ENCODE measurements at regions not wholly inside any gene's neighbourhood (a gene's known extent, or its start where the extent isn't known, plus 50 kb on each side); places are given as distances from the start of the nearest gene placed in this dataset.

DNA sequence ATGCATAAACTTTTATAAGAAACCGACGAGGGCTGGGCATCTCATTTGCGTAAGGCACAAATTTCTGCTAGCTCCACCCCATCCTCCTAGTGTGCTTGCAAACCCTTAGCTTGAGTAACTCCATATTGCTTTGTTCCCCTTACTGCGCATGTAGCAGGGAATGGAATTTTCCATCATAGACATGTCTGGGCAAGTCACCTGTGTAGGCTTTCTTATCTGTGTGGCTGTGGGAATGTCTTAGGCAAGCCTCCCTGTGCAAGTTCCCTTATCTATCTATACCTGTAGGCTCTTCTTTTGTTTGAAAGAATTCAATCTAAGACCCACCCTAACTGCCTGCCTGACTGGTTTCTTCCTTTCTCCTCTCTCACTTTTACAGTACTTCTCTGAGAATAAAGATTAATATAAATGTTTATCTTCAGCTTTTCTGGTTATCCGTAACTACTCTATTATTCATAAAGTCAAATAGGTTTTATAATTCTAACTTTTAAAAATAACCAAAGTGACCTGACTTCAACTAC lies 217.6 kb upstream of the FIGN start:
- no peaks in the 10 kb centered on the region for H3K79me2 ChIP-seq (ENCODE audit: control insufficient read depth, insufficient read depth, low read length)
- H3K4me3 ChIP-seq (ENCODE audit: control insufficient read depth in 2 of 3, extremely low read depth in 1 of 3, insufficient read depth in 2 of 3, low read depth in 1 of 3, low read length in 3 of 3): no peak overlapping the region
- no peaks in the 10 kb centered on the region for H4K20me1 ChIP-seq (ENCODE audit: control insufficient read depth, extremely low read depth, insufficient read depth, low read length)
- dilution Hi-C loops (cut with MboI; ENCODE audit: extremely low pct_ligation_motif_present, low sequenced_read_pairs): no loop called here
- no peaks in the 10 kb centered on the region for H3K9me3 ChIP-seq (ENCODE audit: control insufficient read depth, low read depth, low read length)
- H3K4me2 ChIP-seq (ENCODE audit: control insufficient read depth, extremely low read depth, insufficient read depth, low read depth, low read length): no peak overlapping the region
- DNase-seq (ENCODE audit: low read depth, low spot score): peak; percentile 9
- no peaks in the 10 kb centered on the region for H3K36me3 ChIP-seq (ENCODE audit: control insufficient read depth in 2 of 2, extremely low read depth in 1 of 2, insufficient read depth in 2 of 2, low read length in 2 of 2)
- no peak overlapping the region for H3K9ac ChIP-seq (ENCODE audit: control insufficient read depth, extremely low read depth, insufficient read depth, low read length)
- H3K4me1 ChIP-seq (ENCODE audit: control insufficient read depth, extremely low read depth, insufficient read depth, low read length): no peaks in the 10 kb centered on the region
- no peaks in the 10 kb centered on the region for H3K9me1 ChIP-seq (ENCODE audit: control insufficient read depth, extremely low read depth, insufficient read depth, low read length)
- TF ChIP-seq EZH2 (IDR thresholded peaks at IDR 0.05; ENCODE audit: low read length): no peak
- TF ChIP-seq CTCF (optimal IDR thresholded peaks at IDR 0.05 in 1 of 3, IDR thresholded peaks at IDR 0.05 in 1 of 3, conservative IDR thresholded peaks at IDR 0.05 in 1 of 3; ENCODE audit: extremely low read depth in 1 of 3, insufficient read depth in 2 of 3, low read length in 3 of 3): no peak
- no peak overlapping the region for H2AFZ ChIP-seq (ENCODE audit: control insufficient read depth, low read length)
- no peaks in the 10 kb centered on the region for H3K27me3 ChIP-seq (ENCODE audit: control insufficient read depth, extremely low read depth, insufficient read depth, low read length)
- H3K27ac ChIP-seq (ENCODE audit: control insufficient read depth, insufficient read depth, low read length): no peak overlapping the region
- FAIRE-seq: no peak

- no peaks in the 10 kb centered on the region for H3K27me3 ChIP-seq (ENCODE audit: control insufficient read depth, extremely low read depth, insufficient read depth, low read length)
- dilution Hi-C loops (cut with MboI; ENCODE audit: extremely low pct_ligation_motif_present, low sequenced_read_pairs): no loop called here
- no peaks in the 10 kb centered on the region for H3K36me3 ChIP-seq (ENCODE audit: control insufficient read depth in 2 of 2, extremely low read depth in 1 of 2, insufficient read depth in 2 of 2, low read length in 2 of 2)
- no peak overlapping the region for H3K9ac ChIP-seq (ENCODE audit: control insufficient read depth, extremely low read depth, insufficient read depth, low read length)
- H3K27ac ChIP-seq (ENCODE audit: control insufficient read depth, insufficient read depth, low read length): no peak overlapping the region
- TF ChIP-seq EZH2 (IDR thresholded peaks at IDR 0.05; ENCODE audit: low read length) (no peak), CTCF (optimal IDR thresholded peaks at IDR 0.05 in 1 of 3, IDR thresholded peaks at IDR 0.05 in 1 of 3, conservative IDR thresholded peaks at IDR 0.05 in 1 of 3; ENCODE audit: extremely low read depth in 1 of 3, insufficient read depth in 2 of 3, low read length in 3 of 3) (no peak)
- no peak overlapping the region for H2AFZ ChIP-seq (ENCODE audit: control insufficient read depth, low read length)
- H3K9me3 ChIP-seq (ENCODE audit: control insufficient read depth, low read depth, low read length): no peaks in the 10 kb centered on the region
- FAIRE-seq (no peak), DNase-seq (ENCODE audit: low read depth, low spot score) (no peak)
- no peaks in the 10 kb centered on the region for H3K79me2 ChIP-seq (ENCODE audit: control insufficient read depth, insufficient read depth, low read length)
- no peak overlapping the region for H3K4me2 ChIP-seq (ENCODE audit: control insufficient read depth, extremely low read depth, insufficient read depth, low read depth, low read length)
- H3K4me3 ChIP-seq (ENCODE audit: control insufficient read depth in 2 of 3, extremely low read depth in 1 of 3, insufficient read depth in 2 of 3, low read depth in 1 of 3, low read length in 3 of 3): no peak overlapping the region
- H4K20me1 ChIP-seq (ENCODE audit: control insufficient read depth, extremely low read depth, insufficient read depth, low read length): no peaks in the 10 kb centered on the region
- no peaks in the 10 kb centered on the region for H3K9me1 ChIP-seq (ENCODE audit: control insufficient read depth, extremely low read depth, insufficient read depth, low read length)
- H3K4me1 ChIP-seq (ENCODE audit: control insufficient read depth, extremely low read depth, insufficient read depth, low read length): no peaks in the 10 kb centered on the region
Observed at GRCh38 chr2:163951312-163951711, 215.5 kb upstream of the FIGN start.
